ENCODE measurements at regions not wholly inside any gene's neighbourhood (a gene's known extent, or its start where the extent isn't known, plus 50 kb on each side); places are given as distances from the start of the nearest gene placed in this dataset.

DNA sequence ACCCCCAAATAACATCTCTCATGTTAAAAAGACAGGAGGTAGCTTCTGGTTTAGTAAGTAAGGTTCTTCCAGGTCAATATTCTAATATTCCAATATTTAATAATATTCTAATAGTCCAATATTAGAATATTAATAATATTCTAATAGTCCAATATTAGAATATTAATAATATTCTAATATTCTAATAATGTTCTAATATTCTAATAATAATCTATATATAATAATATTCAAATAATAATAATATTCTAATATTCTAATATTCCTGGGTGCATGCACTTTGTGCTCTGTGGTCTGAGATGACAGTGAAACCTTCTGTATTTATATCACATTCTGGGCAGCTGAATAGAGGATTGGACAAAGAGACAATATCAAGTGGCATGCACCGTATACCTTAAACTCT is 96.1 kb downstream of the PCDH10 start:
- Mint-ChIP-seq H3K36me3 (ENCODE audit: low read depth) (no peaks in the 10 kb centered on the region), H3K9me3 (ENCODE audit: low read depth) (no peaks in the 10 kb centered on the region), H3K27ac (ENCODE audit: unreplicated experiment) (no peak overlapping the region), H3K4me1 (ENCODE audit: low read depth) (no peaks in the 10 kb centered on the region), H3K27me3 (ENCODE audit: low read depth) (no peaks in the 10 kb centered on the region), H3K4me3 (ENCODE audit: unreplicated experiment) (no peak overlapping the region)
- DNase-seq (ENCODE audit: low spot score) = no peak
- no peak for TF ChIP-seq CTCF (IDR thresholded peaks at IDR 0.05)
